Activated naive CD4-positive, alpha-beta T cell treated with anti-CD3 and anti-CD28 coated beads for 36 hours (primary cell): ENCODE measurements at regions not wholly inside any gene's neighbourhood (a gene's known extent, or its start where the extent isn't known, plus 50 kb on each side); places are given as distances from the start of the nearest gene placed in this dataset.
"Not testable (repeated sequence)": the region's sequence is repeated elsewhere in the genome, so short reads cannot be mapped to it uniquely, and the experiment has no call there.

Experiments used
- CTCF ChIA-PET: fragments of 350-600 bp; sonication (Branson Sonifier 250); formaldehyde crosslinking; loops from one replicate; lab custom pipeline; 2021; ENCODE audit warnings: antibody characterized with exemption; lab: Charles Lee
- DNase-seq: peaks from one replicate; pipeline ENCODE4 v3.0.0-alpha.2; 2020
- H3K27ac Mint-ChIP-seq: one replicate; pipeline ENCODE4 v1.8.0; 2021; ENCODE audit warnings: mild to moderate bottlenecking, mixed read lengths
- H3K27me3 Mint-ChIP-seq: one replicate; pipeline ENCODE4 v1.8.0; 2021; ENCODE audit warnings: low read depth, mixed read lengths
- H3K36me3 Mint-ChIP-seq: one replicate; pipeline ENCODE4 v1.8.0; 2021; ENCODE audit warnings: low read depth, mixed read lengths
- H3K4me1 Mint-ChIP-seq: one replicate; pipeline ENCODE4 v1.8.0; 2021; ENCODE audit warnings: low read depth, mixed read lengths
- H3K4me3 Mint-ChIP-seq: one replicate; pipeline ENCODE4 v1.8.0; 2021; ENCODE audit warnings: mild to moderate bottlenecking, moderate library complexity, mixed read lengths
- H3K9me3 Mint-ChIP-seq: one replicate; pipeline ENCODE4 v1.8.0; 2021; ENCODE audit warnings: mixed read lengths
- intact Hi-C: fragments of 100-400 bp; cut with micrococcal nuclease; formaldehyde crosslinking; loops from one replicate; pipeline ENCODE4 v1.15.1; 2023

DNA sequence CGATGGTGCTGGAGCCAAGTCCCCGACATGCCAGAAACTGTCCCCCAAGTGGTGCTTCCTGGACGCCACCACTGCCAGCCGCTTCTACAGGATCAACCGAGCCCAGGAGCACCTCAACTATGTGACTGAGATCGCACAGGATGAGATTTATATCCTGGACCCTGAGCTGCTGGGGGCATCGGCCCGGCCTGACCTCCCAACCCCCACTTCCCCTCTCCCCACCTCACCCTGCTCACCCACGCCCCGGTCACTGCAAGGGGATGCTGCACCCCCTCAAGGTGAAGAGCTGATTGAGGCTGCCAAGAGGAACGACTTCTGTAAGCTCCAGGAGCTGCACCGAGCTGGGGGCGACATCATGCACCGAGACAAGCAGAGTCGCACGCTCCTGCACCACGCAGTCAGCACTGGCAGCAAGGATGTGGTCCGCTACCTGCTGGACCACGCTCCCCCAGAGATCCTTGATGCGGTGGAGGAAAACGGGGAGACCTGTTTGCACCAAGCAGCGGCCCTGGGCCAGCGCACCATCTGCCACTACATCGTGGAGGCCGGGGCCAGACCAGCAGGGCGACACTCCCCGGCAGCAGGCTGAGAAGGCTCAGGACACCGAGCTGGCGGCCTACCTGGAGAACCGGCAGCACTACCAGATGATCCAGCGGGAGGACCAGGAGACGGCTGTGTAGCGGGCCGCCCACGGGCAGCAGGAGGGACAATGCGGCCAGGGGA lies 91.0 kb downstream of the LACC1 start:
- DNase-seq, intact Hi-C loops, H3K4me1 Mint-ChIP-seq, H3K27me3 Mint-ChIP-seq, H3K4me3 Mint-ChIP-seq, CTCF ChIA-PET, H3K9me3 Mint-ChIP-seq, H3K27ac Mint-ChIP-seq, H3K36me3 Mint-ChIP-seq: not testable (repeated sequence)

DNA sequence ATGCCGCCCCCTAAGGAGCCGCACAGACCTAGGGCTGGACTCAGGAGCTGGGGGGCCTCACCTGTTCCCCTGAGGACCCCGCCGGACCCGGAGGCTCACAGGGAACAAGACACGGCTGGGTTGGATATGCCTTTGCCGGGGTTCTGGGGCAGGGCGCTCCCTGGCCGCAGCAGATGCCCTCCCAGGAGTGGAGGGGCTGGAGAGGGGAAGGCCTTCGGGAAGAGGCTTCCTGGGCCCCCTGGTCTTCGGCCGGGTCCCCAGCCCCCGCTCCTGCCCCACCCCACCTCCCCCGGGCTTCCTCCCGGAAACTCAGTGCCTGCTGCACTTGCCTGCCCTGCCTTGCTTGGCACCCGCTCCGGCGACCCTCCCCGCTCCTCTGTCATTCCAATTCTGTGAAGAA lies 91.6 kb downstream of the LACC1 start:
- H3K27me3 Mint-ChIP-seq, H3K4me3 Mint-ChIP-seq: not testable (repeated sequence)

DNA sequence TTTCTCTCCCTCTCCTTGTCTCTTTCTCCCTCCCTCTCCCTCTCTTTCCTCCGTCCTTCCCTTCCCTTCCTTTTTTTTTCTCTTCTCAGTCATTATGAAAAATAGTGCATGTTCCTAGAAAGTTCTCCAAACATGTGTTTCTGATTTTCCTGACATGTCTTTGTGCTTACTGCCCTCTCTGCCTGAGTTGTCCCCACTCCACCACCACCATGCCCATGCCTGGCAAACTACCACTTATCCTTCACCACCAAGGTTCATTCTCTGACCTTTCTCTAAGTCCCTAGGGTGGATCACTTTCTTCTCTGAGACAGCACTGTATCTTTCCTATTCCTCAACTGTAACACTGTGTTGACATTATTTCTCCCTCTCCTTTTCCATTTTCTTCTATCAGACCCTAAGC lies 98.2 kb downstream of the LACC1 start:
- no peak overlapping the region for H3K27ac Mint-ChIP-seq
- H3K9me3 Mint-ChIP-seq, result no peaks in the 10 kb centered on the region
- H3K36me3 Mint-ChIP-seq, result no peaks in the 10 kb centered on the region
- H3K4me3 Mint-ChIP-seq, result no peak overlapping the region
- no peaks in the 10 kb centered on the region for H3K4me1 Mint-ChIP-seq
- intact Hi-C loops, result no loop called here
- CTCF ChIA-PET, result interaction anchor here (0.6 kb wide), 1 partner anchor 524 kb away, joined by 7 read pairs; no protein-coding TSS in a partner anchor
- no peak for DNase-seq
- peaks cover 13% of the 10 kb centered on the region for H3K27me3 Mint-ChIP-seq

More for the DNA sequence above, 91.6 kb downstream of the LACC1 start:
- H3K27ac Mint-ChIP-seq, DNase-seq, intact Hi-C loops, H3K36me3 Mint-ChIP-seq, H3K9me3 Mint-ChIP-seq, CTCF ChIA-PET, H3K4me1 Mint-ChIP-seq: not testable (repeated sequence)

DNA sequence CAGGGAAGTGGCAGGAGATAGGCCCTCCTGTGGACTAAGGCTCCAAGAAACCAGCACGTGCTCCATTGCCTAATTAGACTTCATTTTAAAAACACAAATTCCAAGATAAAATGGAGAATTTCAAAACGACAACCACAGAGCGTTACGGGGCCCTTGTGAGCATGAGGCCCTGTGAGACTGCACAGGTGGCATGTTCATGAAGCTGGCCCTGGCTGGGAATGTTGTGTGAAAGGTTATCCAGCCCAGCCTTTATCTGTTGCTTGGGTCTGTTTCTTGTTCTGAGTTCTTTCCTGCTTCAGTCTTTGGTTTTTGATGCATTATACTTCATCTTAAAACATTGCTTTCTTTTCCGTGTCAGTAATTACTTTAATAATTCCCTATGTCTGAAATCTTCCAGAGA lies 99.0 kb downstream of the LACC1 start:
- intact Hi-C loops, result no loop called here
- CTCF ChIA-PET, result interaction anchor here (0.6 kb wide), 1 partner anchor 525 kb away, joined by 7 read pairs; no protein-coding TSS in a partner anchor
- H3K27me3 Mint-ChIP-seq, result peaks cover 13% of the 10 kb centered on the region

DNA sequence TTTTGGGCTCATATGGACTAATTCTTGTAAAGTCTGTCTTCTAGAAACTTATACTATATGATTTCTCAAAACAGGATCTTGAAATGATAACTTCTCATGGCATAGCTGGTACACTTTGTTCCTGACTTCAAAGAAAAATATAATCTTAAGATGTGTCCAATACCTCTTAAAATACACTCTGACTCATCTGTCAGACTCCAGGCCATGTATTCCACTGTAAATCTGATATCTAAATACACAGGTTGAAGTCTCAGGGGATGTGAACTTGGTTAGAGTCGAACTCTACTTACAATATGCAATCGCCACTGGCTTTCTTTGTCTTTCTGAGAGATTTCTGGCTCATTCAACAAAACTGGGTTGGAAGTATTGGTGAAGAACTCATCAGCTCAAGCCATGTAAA lies 99.8 kb downstream of the LACC1 start:
- CTCF ChIA-PET, result no interaction called here

More for the DNA sequence above, 99.0 kb downstream of the LACC1 start:
- Mint-ChIP-seq H3K27ac (no peak overlapping the region), H3K9me3 (no peaks in the 10 kb centered on the region), H3K4me3 (no peak overlapping the region), H3K4me1 (no peaks in the 10 kb centered on the region), H3K36me3 (no peaks in the 10 kb centered on the region)
- no peak for DNase-seq

DNA sequence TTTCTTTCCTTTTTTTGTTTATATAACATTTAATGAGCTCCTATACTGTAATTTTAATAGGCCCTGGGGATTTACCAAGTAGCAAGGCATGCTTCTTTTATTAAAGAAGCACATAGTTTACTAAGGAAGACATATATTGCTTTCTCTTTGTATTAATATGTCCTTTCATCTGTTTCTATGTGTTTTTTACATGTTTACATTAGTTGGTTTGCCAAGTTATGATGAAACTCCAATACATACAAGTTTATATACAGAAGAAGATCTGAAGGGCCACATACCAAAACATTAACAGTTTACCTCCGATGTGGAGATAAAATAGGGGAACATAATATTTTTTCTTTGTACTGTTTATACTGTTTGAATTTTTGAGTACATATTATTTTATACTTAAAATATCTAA lies 100.9 kb downstream of the LACC1 start:
- Mint-ChIP-seq H3K36me3 (no peaks in the 10 kb centered on the region), H3K9me3 (no peaks in the 10 kb centered on the region), H3K4me1 (no peaks in the 10 kb centered on the region), H3K27me3 (peaks cover 13% of the 10 kb centered on the region), H3K4me3 (no peak overlapping the region), H3K27ac (no peak overlapping the region)
- DNase-seq, result no peak
- intact Hi-C loops, result no loop called here
- CTCF ChIA-PET, result no interaction called here

More for the DNA sequence above, 99.8 kb downstream of the LACC1 start:
- no peaks in the 10 kb centered on the region for H3K36me3 Mint-ChIP-seq
- no peak overlapping the region for H3K4me3 Mint-ChIP-seq
- no peaks in the 10 kb centered on the region for H3K4me1 Mint-ChIP-seq
- intact Hi-C loops, result no loop called here
- H3K27ac Mint-ChIP-seq, result no peak overlapping the region
- H3K9me3 Mint-ChIP-seq, result no peaks in the 10 kb centered on the region
- H3K27me3 Mint-ChIP-seq, result peaks cover 13% of the 10 kb centered on the region
- no peak for DNase-seq

DNA sequence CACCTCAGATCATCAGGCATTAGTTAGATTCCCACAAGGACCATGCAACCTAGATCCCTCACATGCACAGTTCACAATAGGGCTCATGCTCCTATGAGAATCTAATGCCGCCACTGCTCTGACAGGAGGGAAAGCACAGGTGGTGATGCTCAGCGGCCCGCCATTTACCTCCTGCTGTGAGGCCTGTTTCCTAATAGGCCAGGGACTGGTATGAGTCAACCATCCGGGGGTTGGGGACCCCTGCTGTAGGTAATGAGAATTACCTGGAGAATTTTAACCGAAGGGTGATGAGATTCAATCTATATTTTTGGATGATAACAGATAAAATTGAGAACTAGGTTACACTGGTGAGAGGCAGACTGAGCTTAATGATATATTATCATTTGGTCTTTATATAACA lies 101.4 kb downstream of the LACC1 start:
- intact Hi-C loops, result no loop called here
- CTCF ChIA-PET, result no interaction called here
- no peaks in the 10 kb centered on the region for H3K9me3 Mint-ChIP-seq

DNA sequence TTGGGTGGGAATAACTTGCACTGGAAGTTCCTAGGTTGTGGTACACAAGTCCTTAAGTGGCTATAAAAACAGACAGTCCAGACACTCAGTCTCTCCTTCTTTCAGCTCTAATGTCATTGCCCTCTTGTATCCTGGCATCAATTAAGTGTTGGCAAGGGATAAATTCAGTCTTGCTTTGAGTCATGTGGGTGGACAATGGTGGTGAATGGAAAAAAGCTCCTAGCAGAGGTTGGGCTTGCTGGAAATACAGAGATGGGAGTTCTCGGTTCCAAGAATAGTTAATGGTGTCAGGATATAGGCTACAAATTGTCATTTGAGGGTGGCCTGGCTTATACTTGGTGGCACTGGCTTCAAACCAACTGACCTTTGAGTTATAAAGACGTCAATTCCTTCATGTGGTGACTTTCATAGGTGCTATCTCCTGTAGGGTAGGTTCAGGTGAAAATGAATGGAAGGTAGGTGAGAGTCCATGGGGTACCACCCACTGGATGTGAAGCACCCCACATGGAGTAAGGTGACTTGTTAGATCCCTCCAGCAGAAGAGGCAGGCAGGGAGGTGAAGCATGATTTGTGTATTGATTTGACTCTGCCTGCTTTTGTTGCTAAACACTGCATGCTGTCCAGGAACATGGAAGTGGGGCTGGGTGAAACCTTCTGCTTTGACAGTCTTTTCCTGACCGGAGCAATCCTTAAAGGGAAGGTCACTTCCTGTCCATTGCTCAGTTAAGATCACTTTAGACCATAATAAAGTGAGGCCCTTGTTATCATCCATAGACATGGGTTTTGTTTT lies 102.0 kb downstream of the LACC1 start:
- no peaks in the 10 kb centered on the region for H3K9me3 Mint-ChIP-seq
- intact Hi-C loops, result no loop called here
- H3K4me3 Mint-ChIP-seq, result no peak overlapping the region
- peaks cover 10% of the 10 kb centered on the region for H3K27me3 Mint-ChIP-seq
- no peaks in the 10 kb centered on the region for H3K36me3 Mint-ChIP-seq
- no peaks in the 10 kb centered on the region for H3K4me1 Mint-ChIP-seq
- CTCF ChIA-PET, result no interaction called here
- no peak overlapping the region for H3K27ac Mint-ChIP-seq
- no peak for DNase-seq

More for the DNA sequence above, 101.4 kb downstream of the LACC1 start:
- DNase-seq, result no peak
- H3K36me3 Mint-ChIP-seq, result no peaks in the 10 kb centered on the region
- H3K4me1 Mint-ChIP-seq, result no peaks in the 10 kb centered on the region
- H3K27ac Mint-ChIP-seq, result no peak overlapping the region
- H3K27me3 Mint-ChIP-seq, result peaks cover 12% of the 10 kb centered on the region
- H3K4me3 Mint-ChIP-seq, result no peak overlapping the region

DNA sequence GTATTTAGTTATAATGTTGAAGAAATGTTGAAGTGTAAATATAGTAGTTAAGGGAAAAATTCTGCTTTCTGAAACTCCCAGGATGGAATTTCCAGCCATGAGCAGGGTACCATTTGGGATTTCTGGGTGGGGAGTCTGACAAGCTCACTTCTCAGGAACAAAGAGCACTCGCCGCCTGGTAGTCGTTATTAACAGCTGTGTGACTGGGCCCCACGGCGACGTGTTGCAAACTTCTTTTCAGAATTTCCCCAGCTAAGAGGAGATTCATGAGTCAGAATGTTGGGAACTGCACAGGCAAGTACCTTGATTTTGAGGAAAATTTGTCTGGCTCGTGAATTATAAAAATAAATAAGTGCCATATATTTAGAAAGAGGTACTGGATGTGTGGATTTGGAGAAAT lies 103.7 kb downstream of the LACC1 start:
- no peaks in the 10 kb centered on the region for H3K4me1 Mint-ChIP-seq
- H3K4me3 Mint-ChIP-seq, result no peak overlapping the region
- intact Hi-C loops, result no loop called here
- CTCF ChIA-PET, result interaction anchor here (0.6 kb wide), 1 partner anchor 460 kb away, joined by 3 read pairs; no protein-coding TSS in a partner anchor
- no peaks in the 10 kb centered on the region for H3K36me3 Mint-ChIP-seq
- H3K9me3 Mint-ChIP-seq, result no peaks in the 10 kb centered on the region
- no peak overlapping the region for H3K27ac Mint-ChIP-seq
- no peak for DNase-seq
- H3K27me3 Mint-ChIP-seq, result peaks cover 6% of the 10 kb centered on the region

DNA sequence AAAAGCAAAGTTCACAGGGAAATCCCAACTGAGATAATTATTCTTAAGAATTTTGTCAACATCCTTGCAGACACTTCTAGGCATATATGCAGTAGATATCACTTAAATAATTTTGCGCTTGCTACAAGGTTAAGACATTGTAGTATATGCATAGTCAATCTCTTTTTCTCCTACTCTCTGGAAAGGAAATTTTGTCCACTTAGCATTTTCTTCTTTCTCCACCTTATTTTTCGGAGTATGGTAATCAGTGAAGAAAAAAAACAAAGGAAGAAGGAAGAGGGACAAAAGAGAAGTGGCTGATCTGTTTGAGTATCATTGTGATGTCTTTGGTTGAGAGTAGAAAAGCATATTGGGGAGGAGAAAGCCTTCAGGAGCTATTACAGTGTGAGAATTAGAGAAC lies 104.6 kb downstream of the LACC1 start:
- no peak for DNase-seq
- no peak overlapping the region for H3K4me3 Mint-ChIP-seq
- intact Hi-C loops, result no loop called here

DNA sequence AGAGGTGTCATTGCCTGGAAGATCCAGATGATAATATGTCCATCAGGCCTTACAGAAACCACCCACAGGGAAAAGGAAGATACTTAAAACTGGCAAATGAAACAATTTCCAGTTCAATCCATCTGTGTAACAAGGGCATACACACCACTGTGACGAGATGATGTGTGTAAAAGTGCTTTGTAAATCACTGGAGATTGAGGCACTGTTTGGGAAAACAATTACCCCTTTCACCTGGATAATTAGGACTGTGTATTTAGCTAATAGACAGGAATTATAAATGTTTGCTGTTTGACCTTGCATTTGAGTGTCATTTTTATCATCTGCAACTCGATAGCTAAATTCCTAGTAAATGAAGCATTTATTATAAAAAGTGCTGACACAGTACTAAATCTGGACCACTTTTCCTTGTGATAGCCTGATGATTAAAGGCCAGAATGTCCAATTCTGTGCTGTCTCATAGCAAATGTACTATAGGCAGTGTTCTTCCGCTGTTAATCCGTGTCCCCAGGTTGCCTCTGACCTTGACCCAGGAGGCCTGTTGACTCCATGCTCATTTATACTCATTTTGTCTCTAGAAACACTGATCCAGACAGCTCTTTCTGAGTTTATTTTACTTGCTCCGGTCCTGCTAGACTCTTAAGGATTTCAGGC lies 105.8 kb downstream of the LACC1 start:
- Mint-ChIP-seq H3K9me3 (no peaks in the 10 kb centered on the region), H3K4me3 (no peak overlapping the region), H3K36me3 (no peaks in the 10 kb centered on the region), H3K27ac (no peak overlapping the region), H3K4me1 (no peaks in the 10 kb centered on the region), H3K27me3 (no peaks in the 10 kb centered on the region)
- no peak for DNase-seq
- intact Hi-C loops, result no loop called here
- CTCF ChIA-PET, result no interaction called here

More for the DNA sequence above, 104.6 kb downstream of the LACC1 start:
- Mint-ChIP-seq H3K9me3 (no peaks in the 10 kb centered on the region), H3K27ac (no peak overlapping the region), H3K4me1 (no peaks in the 10 kb centered on the region), H3K27me3 (peaks cover 6% of the 10 kb centered on the region), H3K36me3 (no peaks in the 10 kb centered on the region)
- CTCF ChIA-PET, result interaction anchor here (0.7 kb wide), 1 partner anchor 760 kb away, joined by 3 read pairs; no protein-coding TSS in a partner anchor

DNA sequence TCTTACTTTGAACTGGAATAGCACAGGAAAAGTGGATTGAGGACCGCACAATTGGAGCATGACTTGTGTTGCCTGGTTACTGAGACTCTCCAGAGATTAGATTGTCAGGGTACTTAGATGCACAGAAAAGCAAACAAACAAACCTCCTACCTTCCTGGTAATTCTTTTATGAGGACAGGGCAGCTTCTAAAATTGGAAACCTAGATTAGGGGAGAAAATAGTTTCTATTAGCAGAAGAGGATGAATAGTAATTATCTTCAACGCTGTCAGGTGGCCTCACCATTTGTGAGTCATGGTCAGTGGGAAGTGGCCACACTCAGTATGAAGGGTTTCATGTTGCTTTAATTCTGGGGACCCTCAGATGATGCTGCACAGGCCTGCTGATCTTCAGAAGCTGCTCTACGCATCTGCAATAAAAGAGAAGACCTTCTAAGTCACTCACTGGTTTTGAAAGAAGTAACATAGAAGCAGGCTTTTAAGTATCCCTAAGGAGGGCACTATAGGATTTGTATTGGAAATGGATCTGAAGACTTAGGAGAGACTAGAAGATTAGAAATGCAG lies 106.8 kb downstream of the LACC1 start:
- DNase-seq, result no peak
- Mint-ChIP-seq H3K9me3 (no peaks in the 10 kb centered on the region), H3K36me3 (no peaks in the 10 kb centered on the region), H3K4me1 (no peaks in the 10 kb centered on the region), H3K27ac (no peak overlapping the region), H3K27me3 (no peaks in the 10 kb centered on the region), H3K4me3 (no peak overlapping the region)
- CTCF ChIA-PET, result no interaction called here
- intact Hi-C loops, result no loop called here
